Loucy (cell line): ENCODE measurements at regions not wholly inside any gene's neighbourhood (a gene's known extent, or its start where the extent isn't known, plus 50 kb on each side); places are given as distances from the start of the nearest gene placed in this dataset.

Experiments
- H2AFZ ChIP-seq: fragments of 200-600 bp; sonication (generic); 2 replicates; pipeline ENCODE4 v1.6.0; 2016; ENCODE audit warnings: antibody characterized with exemption, mild to moderate bottlenecking, low read length, moderate library complexity
- H3F3A ChIP-seq: fragments of 200-600 bp; 2 replicates; pipeline ENCODE4 v1.6.0; 2016; ENCODE audit warnings: antibody characterized with exemption, low read depth, mild to moderate bottlenecking
- H3K27me3 ChIP-seq: fragments of 200-600 bp; sonication (generic); 2 replicates; pipeline ENCODE4 v1.6.1; 2014; ENCODE audit warnings: low read length, mild to moderate bottlenecking; ENCODE audit not compliant: insufficient read depth, poor library complexity, severe bottlenecking
- H3K36me3 ChIP-seq: fragments of 200-600 bp; sonication (generic); 2 replicates; pipeline ENCODE4 v1.6.1; 2016; ENCODE audit warnings: low read length; ENCODE audit not compliant: insufficient read depth
- H3K4me1 ChIP-seq: fragments of 200-600 bp; sonication (generic); 2 replicates; pipeline ENCODE4 v1.5.1; 2014; ENCODE audit warnings: low read length, mild to moderate bottlenecking; ENCODE audit not compliant: insufficient read depth, poor library complexity, severe bottlenecking
- H3K4me2 ChIP-seq: fragments of 200-600 bp; sonication (generic); 2 replicates; pipeline ENCODE4 v1.6.0; 2014; ENCODE audit warnings: antibody characterized with exemption, low read length, low read depth, mild to moderate bottlenecking; ENCODE audit not compliant: poor library complexity, severe bottlenecking
- H3K4me3 ChIP-seq: fragments of 200-600 bp; sonication (generic); 2 replicates; pipeline ENCODE4 v1.5.1; 2014; ENCODE audit warnings: low read length, mild to moderate bottlenecking, mixed read lengths; ENCODE audit not compliant: poor library complexity, severe bottlenecking
- H3K79me2 ChIP-seq: fragments of 200-600 bp; sonication (generic); 2 replicates; pipeline ENCODE4 v1.6.1; 2014; ENCODE audit warnings: low read length; ENCODE audit not compliant: insufficient read depth
- H3K9ac ChIP-seq: fragments of 200-600 bp; sonication (generic); 2 replicates; pipeline ENCODE4 v1.6.0; 2014; ENCODE audit warnings: mild to moderate bottlenecking, low read depth, low read length, moderate library complexity; ENCODE audit not compliant: poor library complexity, severe bottlenecking
- H3K9me2 ChIP-seq: fragments of 200-600 bp; sonication (generic); replicated peaks from 2 replicates; pipeline ENCODE4 v1.6.1; 2016; ENCODE audit warnings: low read depth, low read length, mixed read lengths
- H3K9me3 ChIP-seq: fragments of 200-600 bp; sonication (generic); 2 replicates; pipeline ENCODE4 v1.6.1; 2014; ENCODE audit warnings: mild to moderate bottlenecking, antibody characterized with exemption, low read length, low read depth; ENCODE audit not compliant: insufficient read depth
- H4K20me1 ChIP-seq: fragments of 200-600 bp; sonication (generic); 2 replicates; pipeline ENCODE4 v1.6.0; 2014; ENCODE audit warnings: antibody characterized with exemption, low read length, mild to moderate bottlenecking; ENCODE audit not compliant: insufficient read depth, poor library complexity, severe bottlenecking
- CTCF ChIP-seq: fragments of 200-600 bp; sonication (generic); conservative IDR thresholded peaks from 2 replicates; pipeline ENCODE4 v1.5.1; 2014; ENCODE audit warnings: mild to moderate bottlenecking, antibody characterized with exemption, low read length
- EZH2phosphoT487 ChIP-seq: fragments of 200-600 bp; IDR thresholded peaks from 2 replicates; pipeline ENCODE4 v1.6.1; 2018; ENCODE audit warnings: antibody characterized with exemption, mild to moderate bottlenecking, moderate library complexity, borderline replicate concordance

- H3K79me2 ChIP-seq: no peaks in the 10 kb centered on the region
- H3K9ac ChIP-seq: no peak overlapping the region
- peaks cover 15% of the 10 kb centered on the region for H3K4me1 ChIP-seq
- H3K4me3 ChIP-seq: no peak overlapping the region
- H3K4me2 ChIP-seq: no peak overlapping the region
- no peaks in the 10 kb centered on the region for H3K9me3 ChIP-seq
- TF ChIP-seq CTCF: no peak
- no peak for TF ChIP-seq EZH2phosphoT487
- H3K36me3 ChIP-seq: no peaks in the 10 kb centered on the region
- no peaks in the 10 kb centered on the region for H3K27me3 ChIP-seq
- no peaks in the 10 kb centered on the region for H3K9me2 ChIP-seq
- no peak overlapping the region for H2AFZ ChIP-seq
- H4K20me1 ChIP-seq: no peaks in the 10 kb centered on the region
- H3F3A ChIP-seq: no peaks in the 10 kb centered on the region
These were observed 55.6 kb upstream of the RPL11 start for GRCh38 chr1:23636009-23636408.

- Histone ChIP-seq H3K4me2 (peak overlapping the region; percentile 76), H3K36me3 (no peaks in the 10 kb centered on the region), H3K9me2 (no peaks in the 10 kb centered on the region), H3K79me2 (no peaks in the 10 kb centered on the region), H3K9me3 (no peaks in the 10 kb centered on the region), H2AFZ (peak overlapping the region; percentile 86), H3K4me3 (peak overlapping the region; percentile 59), H3K9ac (peak overlapping the region; percentile 52), H4K20me1 (no peaks in the 10 kb centered on the region), H3F3A (no peaks in the 10 kb centered on the region), H3K27me3 (no peaks in the 10 kb centered on the region), H3K4me1 (peaks cover 15% of the 10 kb centered on the region)
- TF ChIP-seq CTCF: peak; percentile 86
- TF ChIP-seq EZH2phosphoT487: no peak
These were observed 56.6 kb upstream of the RPL11 start for GRCh38 chr1:23634840-23635651.

GRCh38 chr1:23634518-23634839, 57.1 kb upstream of the RPL11 start:
- peaks cover 15% of the 10 kb centered on the region for H3K4me1 ChIP-seq
- no peaks in the 10 kb centered on the region for H4K20me1 ChIP-seq
- H3K79me2 ChIP-seq: no peaks in the 10 kb centered on the region
- TF ChIP-seq CTCF (no peak), EZH2phosphoT487 (no peak)
- H3K9me2 ChIP-seq: no peaks in the 10 kb centered on the region
- H2AFZ ChIP-seq: peak overlapping the region; percentile 86
- H3K27me3 ChIP-seq: no peaks in the 10 kb centered on the region
- no peaks in the 10 kb centered on the region for H3K9me3 ChIP-seq
- H3K9ac ChIP-seq: peak overlapping the region; percentile 52
- H3K36me3 ChIP-seq: no peaks in the 10 kb centered on the region
- H3K4me2 ChIP-seq: peak overlapping the region; percentile 76
- H3F3A ChIP-seq: no peaks in the 10 kb centered on the region
- no peak overlapping the region for H3K4me3 ChIP-seq
